Heart left ventricle (tissue), 13 donors: ENCODE measurements at regions not wholly inside any gene's neighbourhood (a gene's known extent, or its start where the extent isn't known, plus 50 kb on each side); places are given as distances from the start of the nearest gene placed in this dataset.
"Not testable (repeated sequence)": the region's sequence is repeated elsewhere in the genome, so short reads cannot be mapped to it uniquely, and the experiment has no call there.

Experiments
- CTCF ChIP-seq, 12 donors: fragments of 200-600 bp; sonication (generic) in 4 of 12; IDR thresholded peaks; one replicate each; pipeline versions ENCODE4 v1.5.0 to v1.8.0; 2018 to 2022; ENCODE audit warnings: antibody characterized with exemption in 12 of 12, mild to moderate bottlenecking in 5 of 12
- POLR2A ChIP-seq, 2 donors: fragments of 450-650 bp; IDR thresholded peaks; one replicate each; pipeline ENCODE4 v1.6.1; 2017; ENCODE audit warnings: antibody characterized with exemption in 2 of 2, mild to moderate bottlenecking in 2 of 2, moderate library complexity in 2 of 2
- donor health status: ischemic (EF 13 %, LVEDD 7.1; RV severe dilation, severe dysfunction).
- donor health status: DM: no; HTN: yes; CAD: no.
- donor health status: DM: no; HTN: no; CAD: no.
- donor health status: ischemic (EF 25% LVEDD 6.9; RV normal size, moderate dysfunction).
- donor health status: ischemic (EF 25% LVEDD 5.7; RV mildly dilated, moderate dysfunction).
- donor health status: ischemic (EF 35%, LVEDD 5.7; RV mildly dilated, moderate dysfunction).
- donor health status: nonischemic (EF 11% LVEDD 7.7; RV severe dilation, severe dysfunction).
- donor health status: DM: yes; HTN: yes; CAD: no.
- donor health status: PGD.
- donor health status: ischemic (EF 29% LVEDD 5.4; RV normal size, mild dysfunction).
- donor health status: nonischemic (EF 23%, LVEDD 6.1; RV moderate dilation, normal function).

- not testable (repeated sequence) for TF ChIP-seq CTCF, POLR2A (IDR thresholded peaks at IDR 0.05)
These were observed 196.8 kb upstream of the ADAMTS3 start for GRCh38 chr4:72765788-72766187.
